HG02973 (cell line): ENCODE measurements at regions not wholly inside any gene's neighbourhood (a gene's known extent, or its start where the extent isn't known, plus 50 kb on each side); places are given as distances from the start of the nearest gene placed in this dataset.
A peak's percentile ranks its signal among the peaks of the same experiment; 100 is the strongest.

Experiments used
- ATAC-seq: cut with Tn5 transposase; IDR thresholded peaks from one replicate; pipeline ENCODE4 v1.9.1; 2021; ENCODE audit warnings: moderate library complexity; ENCODE audit not compliant: unreplicated experiment

DNA sequence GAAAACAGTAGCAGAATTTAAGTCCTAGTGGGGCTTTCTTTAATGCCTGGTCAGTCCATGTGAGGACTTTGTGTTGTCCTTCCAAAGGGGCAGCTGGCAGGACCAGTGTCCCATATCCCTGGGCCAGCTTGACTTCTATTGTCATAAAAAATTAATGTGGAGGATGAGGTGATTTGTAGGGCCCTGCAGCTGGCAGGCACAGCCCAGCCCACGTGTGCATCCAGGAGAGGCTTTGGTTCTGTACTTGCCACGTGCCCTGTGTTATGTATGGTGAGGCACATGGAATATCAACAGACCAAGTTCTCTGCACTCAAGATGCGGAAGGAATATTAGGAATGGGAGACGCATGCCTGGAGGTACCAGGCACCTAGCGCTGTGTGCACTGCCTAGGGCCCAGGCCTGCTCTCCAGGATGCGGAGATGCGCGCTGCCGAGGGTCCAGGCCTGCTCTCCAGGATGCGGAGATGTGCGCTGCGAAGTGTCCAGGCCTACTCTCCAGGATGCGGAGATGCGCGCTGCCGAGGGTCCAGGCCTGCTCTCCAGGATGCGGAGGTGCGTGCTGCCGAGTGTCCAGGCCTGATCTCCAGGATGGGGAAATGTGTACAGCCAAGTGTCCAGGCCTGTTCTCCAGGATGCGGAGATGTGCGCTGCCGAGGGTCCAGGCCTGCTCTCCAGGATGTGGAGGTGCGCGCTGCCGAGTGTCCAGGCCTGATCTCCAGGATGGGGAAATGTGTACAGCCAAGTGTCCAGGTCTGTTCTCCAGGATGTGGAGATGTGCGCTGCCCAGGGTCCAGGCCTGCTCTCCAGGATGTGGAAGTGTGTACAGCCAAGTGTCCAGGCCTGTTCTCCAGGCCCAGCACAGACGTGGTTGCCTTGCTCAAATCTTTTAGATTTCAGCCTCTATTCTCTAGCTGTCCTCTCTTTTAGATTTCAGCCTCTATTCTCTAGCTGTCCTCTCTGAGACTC is 183.3 kb upstream of the ROPN1 start:
- ATAC-seq = no peak

DNA sequence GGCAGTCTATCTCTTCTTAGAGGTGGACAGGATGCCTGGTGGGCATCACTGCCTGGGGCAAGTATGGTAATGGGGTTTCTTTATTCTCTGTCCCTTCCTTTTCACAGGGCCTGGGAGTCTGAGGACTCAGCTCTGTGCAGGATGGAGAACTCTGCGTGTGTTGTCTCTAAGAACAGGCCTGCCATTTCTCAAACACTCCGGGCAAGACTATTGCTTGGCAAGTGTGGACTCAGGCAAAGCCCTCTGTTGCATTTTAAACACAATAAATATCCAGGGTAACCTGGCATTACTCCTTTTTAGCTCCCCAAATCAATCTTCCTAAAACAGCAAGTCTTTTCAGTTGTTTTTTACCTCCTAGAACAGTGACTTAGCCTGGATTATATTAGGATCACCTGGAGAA is 185.1 kb upstream of the ROPN1 start:
- no peak for ATAC-seq

DNA sequence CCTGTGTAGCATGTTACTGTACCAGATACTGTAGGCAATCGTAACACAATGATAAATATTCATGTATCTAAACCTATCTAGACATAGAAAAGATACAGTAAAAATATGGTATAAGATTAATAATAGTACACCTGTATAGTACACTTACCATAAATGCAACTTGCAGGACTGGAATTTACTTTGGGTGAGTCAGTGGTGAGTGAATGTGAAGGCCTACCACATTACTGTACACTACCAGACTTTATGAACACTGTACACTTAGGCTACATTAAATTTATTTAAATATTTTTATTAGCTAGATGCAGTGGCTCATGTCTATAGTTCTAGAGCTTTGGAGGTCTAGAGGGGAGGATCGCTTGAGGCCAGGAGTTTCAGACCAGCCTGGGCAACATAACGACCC is 186.6 kb upstream of the ROPN1 start:
- ATAC-seq = no peak

DNA sequence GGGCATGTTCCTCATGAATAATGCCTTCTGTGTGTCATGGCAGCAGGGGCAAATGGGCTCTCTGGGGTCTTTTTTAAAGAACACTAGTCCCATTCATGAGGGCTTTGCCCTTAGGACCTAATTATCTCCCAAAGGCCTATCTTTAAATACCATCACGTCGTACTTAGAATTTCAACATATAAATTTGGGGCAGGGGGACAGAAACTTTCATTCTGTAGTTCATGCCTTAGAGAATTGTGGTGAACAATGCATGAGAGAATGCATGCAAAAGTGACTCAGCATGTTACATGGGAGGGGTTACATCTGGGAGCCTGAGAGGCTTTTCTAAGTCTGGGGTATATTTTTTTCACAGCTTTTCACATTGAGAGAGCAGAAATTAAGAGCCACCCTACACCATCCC is 208.5 kb upstream of the ROPN1 start:
- ATAC-seq = no peak

DNA sequence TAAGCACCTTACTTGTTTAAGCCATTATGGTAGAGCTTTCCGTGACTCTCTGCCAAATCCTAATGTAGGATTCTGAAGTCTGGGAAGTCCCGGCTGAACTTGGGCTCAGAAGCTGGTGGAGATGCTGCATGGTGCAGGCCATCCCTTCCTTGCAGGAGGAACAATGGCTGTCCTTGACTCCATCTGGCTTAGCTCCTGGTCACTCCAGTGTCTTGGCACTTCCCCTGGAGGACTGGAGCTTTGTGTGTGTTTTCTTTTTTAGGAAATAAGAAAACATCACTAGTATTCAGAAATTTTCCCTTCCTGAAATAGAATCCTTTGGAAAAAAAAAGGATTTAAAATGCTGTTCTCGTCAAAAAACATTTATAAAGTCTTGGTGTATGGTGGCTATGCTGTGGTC is 209.3 kb upstream of the ROPN1 start:
- no peak for ATAC-seq

DNA sequence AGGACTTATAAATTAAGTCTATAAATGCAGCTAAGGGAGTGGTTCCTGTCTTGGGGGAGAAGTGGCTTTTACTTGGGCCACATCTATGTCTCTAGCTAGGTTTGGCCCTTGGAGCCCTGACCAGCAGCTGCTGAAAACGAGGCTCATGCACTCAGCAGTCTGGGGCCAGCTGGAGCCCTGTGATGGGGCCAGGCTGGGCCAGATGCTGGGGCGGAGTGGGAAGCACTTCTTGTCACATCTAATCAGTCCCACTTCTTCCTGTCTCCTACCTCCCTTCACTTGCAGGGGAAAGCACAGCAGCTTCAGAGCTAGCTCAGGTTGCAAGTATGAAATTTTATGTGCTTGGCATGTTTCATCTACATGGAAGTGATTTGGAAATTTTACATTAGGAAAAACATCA is 209.9 kb upstream of the ROPN1 start:
- no peak for ATAC-seq

DNA sequence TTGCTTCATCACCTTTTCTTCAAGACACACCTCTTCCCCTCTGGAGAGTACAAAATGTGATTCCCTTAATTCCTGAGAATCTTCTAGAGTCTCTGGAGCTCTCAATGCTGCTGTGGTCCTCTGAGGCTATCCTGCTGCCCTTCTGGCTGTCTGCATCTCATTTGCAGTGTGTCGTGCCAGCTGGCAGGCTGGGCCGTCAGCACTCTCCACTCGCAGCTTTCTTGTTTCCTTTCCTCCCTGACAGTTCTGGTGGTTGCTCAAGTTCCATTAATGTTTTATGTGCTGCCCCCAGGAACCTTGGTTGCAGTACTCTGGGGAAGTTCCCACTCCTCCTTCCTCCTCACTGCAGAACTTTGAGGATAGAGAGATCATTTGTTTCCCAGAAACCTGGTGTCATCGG is 210.8 kb upstream of the ROPN1 start:
- ATAC-seq = no peak

DNA sequence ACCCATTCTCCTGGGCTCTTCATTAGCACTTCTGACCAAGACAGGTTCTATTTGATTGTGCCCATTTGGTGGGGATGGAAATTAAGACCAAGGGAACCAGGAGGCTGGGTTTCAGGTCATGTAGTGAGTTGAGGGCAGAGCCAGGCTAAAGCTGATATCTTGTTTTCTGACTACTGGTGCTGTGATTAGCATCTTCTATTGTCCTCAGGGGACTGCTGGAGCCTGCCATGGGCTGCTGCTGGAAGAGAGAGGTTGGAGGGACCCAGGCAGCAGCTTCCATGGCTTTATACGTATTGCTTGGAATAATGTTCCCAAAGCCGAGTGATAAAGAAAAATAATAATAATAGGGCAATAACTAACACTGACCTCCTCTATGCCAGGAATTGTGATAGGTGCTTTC is 211.4 kb upstream of the ROPN1 start:
- ATAC-seq = no peak

DNA sequence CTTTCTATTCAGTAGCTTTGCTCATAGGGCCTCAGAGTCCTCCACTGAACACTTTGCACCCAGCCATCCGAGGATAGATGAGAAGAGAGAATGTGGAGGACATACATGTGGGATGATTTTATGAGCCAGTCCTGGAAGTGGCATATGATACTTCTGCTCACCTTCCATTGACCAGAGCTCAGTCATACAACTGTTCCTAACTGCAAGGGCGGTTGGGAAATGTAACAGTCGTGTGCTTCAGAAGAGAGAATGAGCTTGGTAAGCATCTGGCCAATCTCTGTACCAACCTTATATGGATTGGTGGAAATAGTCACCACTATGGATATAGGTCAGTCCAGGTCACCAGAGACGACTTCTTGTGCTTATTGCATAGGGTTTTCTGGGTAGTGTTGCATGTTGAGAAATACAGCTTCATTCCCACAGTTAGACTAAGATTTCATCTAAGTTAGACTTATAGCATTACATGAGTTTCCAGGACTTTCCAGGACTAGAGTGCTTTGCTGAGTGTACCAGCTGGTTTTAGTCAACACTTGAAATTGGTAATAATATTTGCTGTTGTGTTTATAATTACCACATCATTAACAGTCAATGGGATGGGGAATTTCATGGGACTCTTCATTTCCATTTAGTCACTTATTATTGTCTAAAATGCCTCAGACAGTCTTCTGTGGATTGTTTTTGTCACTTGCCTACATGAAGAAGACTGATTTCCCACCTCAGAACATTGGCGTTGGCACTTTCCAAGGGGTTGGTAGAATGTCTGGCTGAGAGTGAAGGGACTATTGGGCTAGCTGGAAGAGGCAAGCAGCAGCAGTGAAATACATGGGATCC is 214.5 kb upstream of the ROPN1 start:
- no peak for ATAC-seq

DNA sequence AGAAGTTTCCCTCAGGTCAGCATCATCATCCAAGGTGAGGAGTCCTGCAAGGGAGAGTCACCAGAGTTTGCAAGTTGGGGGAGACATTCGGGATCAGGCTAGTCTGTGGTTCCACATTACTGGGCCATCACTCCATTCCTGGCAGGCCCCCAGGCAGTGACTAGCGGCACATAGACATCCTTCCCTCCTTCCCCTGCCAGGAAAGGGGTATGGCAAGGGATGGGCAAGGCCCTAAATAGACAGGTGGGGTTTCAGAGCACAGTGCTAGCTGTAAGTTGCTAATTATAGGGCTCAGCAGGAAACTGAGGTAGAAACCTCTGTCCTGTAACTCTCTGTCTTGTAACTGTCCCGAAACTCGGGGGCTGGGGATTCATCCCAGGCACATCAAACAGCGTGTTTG is 215.2 kb upstream of the ROPN1 start:
- ATAC-seq = no peak

DNA sequence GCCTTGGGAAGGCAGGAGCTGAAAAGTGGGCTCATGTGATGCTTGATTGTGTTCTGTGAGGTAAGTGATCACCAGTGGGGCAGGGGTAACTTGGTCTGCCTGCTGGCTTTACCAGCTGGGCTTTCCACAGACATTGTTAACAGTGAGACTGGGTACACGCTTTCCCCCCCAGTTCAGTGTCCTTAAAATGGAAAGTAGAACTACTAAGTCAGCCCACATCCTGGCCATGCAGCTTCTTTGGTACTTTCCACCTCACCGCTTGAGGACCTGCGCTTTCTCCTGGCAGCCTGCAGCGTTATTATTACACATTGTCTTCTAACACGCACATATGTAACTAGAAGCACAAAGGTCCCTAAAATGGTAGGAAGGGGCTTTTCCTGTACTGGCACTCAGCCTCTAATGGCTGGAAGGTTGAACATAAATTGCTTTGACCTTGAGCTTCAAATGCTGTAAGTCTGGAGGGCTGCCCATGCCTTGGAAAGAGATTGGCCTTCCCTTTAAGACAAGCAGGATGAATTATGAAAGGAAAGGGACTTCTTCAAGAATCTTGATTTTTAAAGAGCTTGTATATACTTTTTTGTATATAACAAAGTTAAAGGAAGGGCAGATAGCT is 216.1 kb upstream of the ROPN1 start:
- ATAC-seq = peak; percentile 78

DNA sequence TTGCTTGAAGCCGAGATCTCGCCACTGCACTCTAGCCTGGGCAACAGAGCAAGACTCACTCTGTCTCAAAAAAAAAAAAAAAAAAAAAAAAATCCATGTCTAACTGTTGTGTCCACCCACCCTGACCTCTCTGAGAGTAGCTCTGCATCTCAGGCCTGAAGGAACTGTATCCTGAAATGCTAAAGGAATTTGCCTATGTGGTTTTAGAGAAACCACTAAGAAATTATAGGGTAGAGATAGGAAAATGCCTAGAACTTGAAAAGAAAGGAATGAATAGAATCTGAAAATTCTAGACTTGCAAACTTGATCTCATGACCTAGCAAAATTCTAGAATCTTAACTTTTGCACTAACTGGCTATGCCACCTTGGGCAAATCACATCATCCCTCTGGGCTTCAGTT is 217.5 kb upstream of the ROPN1 start:
- ATAC-seq = no peak

DNA sequence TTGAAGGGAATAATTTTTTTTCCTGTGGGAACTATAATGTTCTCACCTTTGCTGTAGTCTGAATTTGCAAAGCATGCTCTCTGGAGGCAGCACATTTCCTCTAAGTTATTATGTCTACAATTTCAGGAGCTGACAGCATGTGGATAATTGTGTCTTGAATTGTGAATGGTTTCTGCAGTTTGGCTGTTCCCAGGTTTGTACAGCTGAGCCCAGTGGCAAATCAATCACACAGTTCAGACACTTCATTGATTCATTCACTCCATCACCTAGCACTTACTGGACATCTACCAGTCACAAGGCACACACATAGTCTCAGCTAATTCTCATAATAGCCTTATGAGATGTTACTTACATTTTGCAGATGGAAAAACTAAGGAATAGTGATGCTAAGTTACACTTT is 219.0 kb upstream of the ROPN1 start:
- no peak for ATAC-seq

DNA sequence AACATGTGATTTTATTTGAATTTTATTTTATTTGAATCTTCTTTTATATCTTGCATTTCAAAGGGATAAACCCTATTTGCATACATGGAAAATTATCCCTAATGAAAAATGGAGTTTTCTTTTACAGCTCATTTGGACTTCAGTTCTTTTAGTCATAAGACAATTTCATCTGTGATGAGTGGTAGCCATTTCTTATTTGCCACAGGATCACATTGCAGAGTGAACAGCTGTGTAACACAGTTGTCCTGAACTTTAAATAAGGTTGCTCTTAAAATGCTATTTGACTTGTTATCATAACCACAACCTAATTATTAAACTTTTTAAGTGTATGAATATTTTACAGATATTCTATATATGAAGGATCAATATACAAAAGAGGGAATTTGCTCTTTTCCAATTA is 221.7 kb upstream of the ROPN1 start:
- ATAC-seq = no peak

DNA sequence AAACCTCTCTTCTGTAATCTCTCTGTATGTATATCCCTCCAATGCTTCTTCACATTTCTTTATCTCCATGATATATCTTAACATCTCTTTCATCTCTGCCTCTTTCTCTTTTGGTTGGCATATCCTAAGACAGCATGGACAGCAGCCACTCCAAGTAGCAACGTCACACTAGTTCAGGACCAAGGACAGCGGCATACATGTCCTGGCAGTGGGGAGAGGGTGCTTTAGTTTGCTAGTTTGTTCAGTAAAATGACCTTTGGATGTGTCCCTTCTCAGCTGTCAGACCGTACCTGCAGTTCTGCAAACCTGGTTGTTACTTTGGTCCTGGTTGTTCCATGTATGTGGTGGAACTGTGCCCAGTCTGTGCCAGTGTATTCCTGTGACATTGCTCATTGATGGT is 225.6 kb upstream of the ROPN1 start:
- ATAC-seq = no peak

DNA sequence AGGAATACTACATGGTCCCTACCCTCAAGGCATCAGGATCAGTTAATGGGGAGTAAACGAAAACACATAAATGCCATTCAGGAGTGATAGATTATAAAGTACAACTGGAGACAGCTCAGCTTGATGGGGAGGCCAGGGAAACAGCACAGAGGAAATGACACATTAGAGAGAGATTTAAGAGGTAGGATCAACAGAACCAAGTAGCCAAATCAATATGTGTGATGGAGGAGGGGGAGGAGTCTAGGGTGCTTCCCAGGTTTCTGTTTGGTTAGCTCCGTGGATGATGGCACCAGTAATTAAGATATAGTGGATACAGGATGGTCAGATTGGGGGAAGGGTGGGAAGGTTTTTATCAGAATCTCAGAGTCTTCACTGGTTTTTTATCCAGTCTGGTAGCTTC is 229.5 kb upstream of the ROPN1 start:
- no peak for ATAC-seq

DNA sequence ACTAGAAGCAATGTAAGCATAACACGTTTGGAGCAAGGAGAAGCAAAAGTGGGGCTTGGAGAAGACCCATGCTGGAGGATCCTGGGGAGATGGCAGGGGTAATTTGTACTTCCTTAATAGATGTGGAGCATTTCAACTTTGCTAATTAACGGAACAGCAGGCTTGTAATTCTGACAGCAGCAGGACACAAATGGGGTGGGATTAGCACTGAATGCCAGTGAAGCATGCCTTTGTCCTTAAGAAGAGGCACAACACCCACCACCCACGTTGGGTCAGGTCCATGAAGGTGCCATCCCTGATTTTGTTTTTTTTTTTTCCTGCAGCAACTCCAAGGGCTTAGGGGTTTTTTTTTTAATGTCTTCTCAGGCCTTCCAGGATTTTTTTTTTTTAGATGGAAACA is 231.9 kb upstream of the ROPN1 start:
- ATAC-seq = no peak

DNA sequence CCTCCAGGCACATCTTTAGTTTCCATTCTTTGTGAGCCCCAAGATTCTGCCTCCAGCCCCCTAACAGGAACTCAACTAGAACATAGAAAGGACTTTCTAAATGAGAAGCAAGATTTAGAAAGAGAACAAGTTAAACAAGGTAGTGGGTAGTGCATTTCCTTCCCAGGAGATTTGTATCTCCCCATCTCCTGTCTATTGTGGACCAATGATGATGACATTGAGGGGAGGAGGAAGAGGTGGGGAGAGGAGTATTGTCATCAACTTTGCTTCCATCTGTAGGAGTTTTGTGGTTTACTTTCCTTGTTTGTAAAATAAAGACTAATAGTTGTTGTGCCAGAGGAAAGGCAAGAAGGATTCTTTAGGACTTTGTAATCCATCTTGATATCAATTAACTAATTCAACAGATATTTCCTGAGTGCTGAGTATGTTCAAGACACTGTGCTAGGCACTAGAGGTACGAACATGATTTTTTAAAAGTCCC is 235.3 kb upstream of the ROPN1 start:
- ATAC-seq = no peak

DNA sequence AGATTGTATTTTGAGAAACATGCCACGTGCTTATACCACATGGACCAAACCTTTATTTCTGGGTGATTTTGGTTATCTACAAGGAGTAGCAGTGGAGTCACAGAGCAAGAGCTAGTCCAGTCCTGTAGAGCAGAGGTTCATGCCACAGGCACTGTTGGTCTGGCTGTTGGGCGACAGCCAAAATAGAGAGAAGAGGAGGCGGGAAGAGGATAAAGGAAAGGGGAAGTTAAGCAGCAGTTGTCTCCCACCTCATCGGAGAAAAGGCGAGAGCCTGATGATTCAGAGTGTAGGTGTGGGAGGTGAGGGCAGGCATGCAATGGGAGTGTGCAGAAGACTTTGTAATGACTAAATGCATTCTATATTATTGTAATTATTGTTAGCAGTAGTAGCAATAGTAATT is 237.5 kb upstream of the ROPN1 start:
- ATAC-seq = no peak

DNA sequence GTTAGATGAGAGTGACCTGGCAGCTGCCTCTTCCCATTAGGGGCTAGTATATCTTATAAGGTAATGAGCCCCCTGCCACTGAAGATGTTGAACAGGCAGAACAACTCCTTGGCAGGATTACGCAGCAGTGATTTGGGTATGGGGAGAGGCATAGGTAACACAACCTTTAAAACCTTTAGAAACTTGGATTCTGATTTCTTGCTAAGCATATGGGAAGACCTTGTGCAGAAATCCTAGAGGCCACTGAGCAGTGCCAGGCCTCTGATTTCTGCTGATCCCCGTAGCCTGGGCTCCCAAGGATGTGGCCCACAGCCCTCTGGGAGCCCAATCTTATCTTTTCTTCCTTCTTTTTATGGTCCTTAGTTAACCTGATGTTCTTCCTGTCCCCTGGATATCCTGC is 237.9 kb upstream of the ROPN1 start:
- no peak for ATAC-seq

DNA sequence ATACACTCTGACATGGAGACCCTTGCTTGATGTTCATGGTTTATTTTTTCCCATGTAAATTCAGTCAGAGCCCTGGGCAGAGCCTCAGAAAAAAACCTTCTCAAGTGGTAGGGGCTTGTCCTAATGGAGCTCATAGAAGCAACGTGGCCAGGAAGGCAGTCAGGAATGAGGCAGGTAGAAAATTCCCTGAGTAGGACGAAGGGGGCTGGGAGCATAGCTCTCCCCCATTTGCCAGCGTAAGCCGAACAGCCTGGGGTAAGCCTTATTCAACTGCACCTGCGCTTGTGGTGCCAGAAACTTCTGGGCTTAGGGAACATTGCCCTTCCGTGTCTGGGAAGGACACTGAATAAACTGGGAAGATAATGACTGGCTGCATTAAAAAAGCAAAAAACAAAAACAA is 238.5 kb upstream of the ROPN1 start:
- ATAC-seq = no peak

DNA sequence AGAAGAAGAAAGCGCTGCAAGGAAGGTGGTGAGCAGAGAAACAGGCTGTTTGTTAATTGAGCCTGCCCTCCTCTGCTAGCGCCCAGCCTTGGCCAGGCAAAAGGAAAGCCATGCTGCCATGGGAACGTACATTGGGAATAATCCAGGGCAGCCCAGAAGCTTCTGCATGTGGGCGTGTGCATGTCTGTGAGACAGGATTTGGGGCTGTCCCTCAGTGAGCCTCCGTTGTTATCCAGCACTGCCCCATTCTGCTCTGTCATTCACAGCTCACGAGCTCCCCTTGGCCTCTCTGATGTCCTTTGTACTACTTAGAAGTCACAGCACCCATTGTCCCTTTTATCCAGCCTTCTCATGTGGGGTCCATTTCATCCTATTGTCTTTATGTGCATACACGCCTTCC is 239.1 kb upstream of the ROPN1 start:
- no peak for ATAC-seq
